Cardiac fibroblast (primary cell): ENCODE measurements at regions not wholly inside any gene's neighbourhood (a gene's known extent, or its start where the extent isn't known, plus 50 kb on each side); places are given as distances from the start of the nearest gene placed in this dataset.

Experiments
- DNase-seq, 2 donors: peaks; one replicate each; pipeline versions ENCODE4 v3.0.0 to v3.0.0-alpha.2; 2010; ENCODE audit warnings: low read depth in 2 of 2
- H3K4me3 ChIP-seq, 2 donors: replicated peaks in 1 of 2; 1 replicate in 1 of 2; 2 replicates in 1 of 2; pipeline ENCODE4 v1.5.1; 2011; ENCODE audit warnings: low read depth in 2 of 2, low read length in 2 of 2, mild to moderate bottlenecking in 2 of 2, moderate library complexity in 1 of 2
- CTCF ChIP-seq: IDR thresholded peaks from one replicate; pipeline ENCODE4 v1.5.1; 2011; ENCODE audit warnings: low read depth, mild to moderate bottlenecking, low read length, inconsistent platforms

- no peak for TF ChIP-seq CTCF
- no peak overlapping the region for H3K4me3 ChIP-seq
- DNase-seq: no peak
Observed at GRCh38 chr7:96933067-96933645, 72.2 kb upstream of the DLX6 start.

- no peak for TF ChIP-seq CTCF
Observed at GRCh38 chr7:96936621-96937020, 68.7 kb upstream of the DLX6 start.

GRCh38 chr7:96942112-96942511 lies 63.2 kb upstream of the DLX6 start:
- no peak for TF ChIP-seq CTCF
- no peak overlapping the region for H3K4me3 ChIP-seq
- no peak for DNase-seq

More at GRCh38 chr7:96936621-96937020, 68.7 kb upstream of the DLX6 start:
- DNase-seq: no peak
- H3K4me3 ChIP-seq: no peak overlapping the region

GRCh38 chr7:96949766-96950165 lies 55.6 kb upstream of the DLX6 start:
- peak in 1 of 2 donors; percentile 55 for DNase-seq
- TF ChIP-seq CTCF: no peak
- H3K4me3 ChIP-seq: no peak overlapping the region

- H3K4me3 ChIP-seq: no peak overlapping the region
- TF ChIP-seq CTCF: no peak
- DNase-seq: peak in 1 of 2 donors; percentile 66
Observed at GRCh38 chr7:96952974-96953391, 52.4 kb upstream of the DLX6 start.

GRCh38 chr7:96953676-96954513 lies 51.5 kb upstream of the DLX6 start:
- no peak for TF ChIP-seq CTCF
- DNase-seq: peak in 1 of 2 donors; percentile 26
- H3K4me3 ChIP-seq: no peak overlapping the region
